ENCODE measurements at regions not wholly inside any gene's neighbourhood (a gene's known extent, or its start where the extent isn't known, plus 50 kb on each side); places are given as distances from the start of the nearest gene placed in this dataset.

DNA sequence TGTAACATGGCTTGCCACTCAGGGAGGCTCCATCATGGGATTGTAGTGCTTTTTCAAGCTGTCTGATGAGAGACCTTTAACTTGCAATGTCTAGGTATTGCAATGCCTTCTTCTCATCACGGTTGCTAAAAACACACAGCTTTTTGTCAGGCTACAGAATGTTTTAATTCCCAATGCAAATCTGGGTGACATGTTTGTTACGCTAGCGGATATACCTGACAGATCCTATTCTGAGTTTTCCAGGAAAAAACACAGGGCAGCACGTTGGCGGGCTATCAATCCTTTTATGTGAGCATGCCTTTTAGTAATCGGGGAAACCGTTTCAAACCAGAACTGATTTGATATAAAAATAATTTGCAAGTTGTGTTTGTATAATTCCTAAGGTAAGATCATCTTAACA lies 577.2 kb upstream of the MAP3K7 start:
- no peak for TF ChIP-seq GATA3 (IDR thresholded peaks at IDR 0.05; ENCODE audit: low read depth, low read length)
- no peak for TF ChIP-seq GATA2 (IDR thresholded peaks at IDR 0.05; ENCODE audit: low read depth, low read length)

- TF ChIP-seq GATA3 (IDR thresholded peaks at IDR 0.05; ENCODE audit: low read depth, low read length) (no peak), GATA2 (IDR thresholded peaks at IDR 0.05; ENCODE audit: low read depth, low read length) (no peak)
These were observed 574.4 kb upstream of the MAP3K7 start for GRCh38 chr6:91161246-91161645.

DNA sequence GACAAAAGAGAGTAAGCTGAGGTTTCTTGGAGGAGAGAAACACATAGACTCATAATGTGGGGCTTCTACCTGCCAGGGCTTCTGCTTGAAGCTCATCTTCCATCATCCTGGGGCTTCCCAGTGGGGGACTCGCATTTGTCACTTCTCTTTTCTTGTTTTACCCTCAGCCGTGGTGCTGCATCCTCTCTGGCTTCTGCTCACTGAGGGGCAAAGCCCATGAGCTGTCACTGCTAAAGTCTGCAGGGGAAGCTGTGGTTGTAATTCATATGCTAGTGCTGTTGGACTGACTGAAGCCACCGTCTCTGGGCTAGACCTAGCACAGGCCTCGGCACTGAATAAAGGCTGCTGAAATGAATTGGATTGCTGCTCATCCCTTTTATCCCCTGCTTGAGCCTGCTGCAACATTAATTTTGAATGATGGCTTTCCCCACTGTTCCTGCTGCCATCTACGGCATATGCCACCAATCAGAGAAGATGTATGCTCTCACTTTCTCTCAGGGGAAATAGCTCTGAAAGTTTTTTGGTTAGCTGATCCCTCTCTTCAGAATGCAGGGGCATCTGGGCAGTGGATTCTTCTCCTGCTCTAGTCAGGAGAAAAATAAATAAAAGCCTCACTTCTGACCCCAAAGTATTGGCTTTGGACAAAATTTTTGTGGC lies 568.4 kb upstream of the MAP3K7 start:
- no peak for TF ChIP-seq GATA3 (IDR thresholded peaks at IDR 0.05; ENCODE audit: low read depth, low read length)
- no peak for TF ChIP-seq GATA2 (IDR thresholded peaks at IDR 0.05; ENCODE audit: low read depth, low read length)

- TF ChIP-seq GATA3 (IDR thresholded peaks at IDR 0.05; ENCODE audit: low read depth, low read length) (no peak), GATA2 (IDR thresholded peaks at IDR 0.05; ENCODE audit: low read depth, low read length) (no peak)
These were observed 566.0 kb upstream of the MAP3K7 start for GRCh38 chr6:91152824-91153223.

- TF ChIP-seq GATA3 (IDR thresholded peaks at IDR 0.05; ENCODE audit: low read depth, low read length): no peak
- no peak for TF ChIP-seq GATA2 (IDR thresholded peaks at IDR 0.05; ENCODE audit: low read depth, low read length)
These were observed 563.3 kb upstream of the MAP3K7 start for GRCh38 chr6:91149956-91150705.

DNA sequence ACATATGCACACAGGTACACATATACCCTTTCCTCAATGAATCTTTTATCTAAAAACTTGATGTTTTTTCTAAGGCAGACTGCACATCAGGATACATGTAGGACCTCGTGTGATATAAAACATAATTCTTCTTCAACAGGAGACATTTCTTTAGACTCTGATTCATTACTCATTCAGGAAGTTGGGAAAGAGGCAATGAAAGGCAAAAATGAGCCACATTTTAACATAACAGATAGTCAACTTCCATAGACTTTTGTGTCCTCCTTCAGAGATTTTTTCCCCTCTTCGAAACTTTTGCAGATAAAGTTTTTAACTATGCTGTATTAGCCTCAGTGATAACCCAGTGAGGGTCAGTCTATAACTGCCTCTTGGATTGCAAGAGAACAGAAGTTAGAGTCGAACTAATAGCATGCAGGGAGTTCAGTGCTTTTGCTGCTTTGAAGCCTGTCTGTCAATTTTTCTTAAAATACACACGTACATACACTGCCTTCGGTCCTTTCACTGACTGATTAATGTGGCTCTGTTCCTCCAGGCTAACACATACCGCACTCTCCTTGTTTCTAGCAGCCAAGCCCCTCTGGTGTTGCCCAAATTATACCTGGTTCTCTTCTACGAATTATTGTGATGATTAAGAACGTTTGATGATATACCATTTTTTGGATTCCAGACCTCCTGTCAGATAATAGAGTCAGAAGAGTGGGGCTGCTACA lies 562.5 kb upstream of the MAP3K7 start:
- TF ChIP-seq GATA2 (IDR thresholded peaks at IDR 0.05; ENCODE audit: low read depth, low read length) (no peak), GATA3 (IDR thresholded peaks at IDR 0.05; ENCODE audit: low read depth, low read length) (no peak)

GRCh38 chr6:91144126-91144525 lies 557.3 kb upstream of the MAP3K7 start:
- TF ChIP-seq GATA3 (IDR thresholded peaks at IDR 0.05; ENCODE audit: low read depth, low read length) (no peak), GATA2 (IDR thresholded peaks at IDR 0.05; ENCODE audit: low read depth, low read length) (no peak)

DNA sequence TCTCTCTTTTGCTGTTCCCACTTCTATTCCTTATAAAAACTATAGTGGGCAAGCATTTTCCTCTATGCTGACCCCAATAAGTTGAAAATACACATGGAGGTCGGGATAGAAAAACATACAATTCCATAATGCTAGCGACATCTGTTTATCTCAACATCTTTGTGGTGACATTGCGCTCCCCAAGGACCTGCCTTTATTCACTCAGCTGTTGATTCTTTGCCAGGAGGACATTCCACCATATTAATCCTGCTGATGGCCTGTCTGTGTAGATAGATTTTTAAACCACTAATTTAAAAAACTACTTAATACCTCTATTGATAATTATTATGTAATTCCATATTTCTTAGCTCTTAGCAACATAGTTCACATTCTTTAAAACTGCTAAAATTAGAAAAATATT lies 555.3 kb upstream of the MAP3K7 start:
- TF ChIP-seq GATA3 (IDR thresholded peaks at IDR 0.05; ENCODE audit: low read depth, low read length) (no peak), GATA2 (IDR thresholded peaks at IDR 0.05; ENCODE audit: low read depth, low read length) (no peak)

DNA sequence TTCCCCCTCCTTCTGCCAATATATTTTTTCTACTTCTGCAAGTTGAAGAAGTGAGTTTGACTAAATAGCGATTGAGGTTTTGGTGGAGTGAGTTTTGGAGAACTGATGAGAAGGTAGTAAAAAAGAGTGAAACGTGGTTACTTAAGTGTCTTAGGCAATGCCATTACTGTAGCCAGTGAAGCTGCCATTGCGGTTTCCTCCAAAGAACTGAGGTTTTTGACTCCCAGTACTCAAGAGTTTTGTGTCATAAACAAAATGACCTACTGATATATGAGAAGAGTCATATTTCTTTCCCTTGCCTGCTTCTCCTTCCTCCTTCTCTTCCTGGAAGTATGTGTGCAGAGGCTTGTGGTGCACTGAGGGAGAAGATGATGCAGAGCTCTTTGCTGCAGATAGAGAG lies 554.5 kb upstream of the MAP3K7 start:
- TF ChIP-seq GATA3 (IDR thresholded peaks at IDR 0.05; ENCODE audit: low read depth, low read length) (no peak), GATA2 (IDR thresholded peaks at IDR 0.05; ENCODE audit: low read depth, low read length) (no peak)

DNA sequence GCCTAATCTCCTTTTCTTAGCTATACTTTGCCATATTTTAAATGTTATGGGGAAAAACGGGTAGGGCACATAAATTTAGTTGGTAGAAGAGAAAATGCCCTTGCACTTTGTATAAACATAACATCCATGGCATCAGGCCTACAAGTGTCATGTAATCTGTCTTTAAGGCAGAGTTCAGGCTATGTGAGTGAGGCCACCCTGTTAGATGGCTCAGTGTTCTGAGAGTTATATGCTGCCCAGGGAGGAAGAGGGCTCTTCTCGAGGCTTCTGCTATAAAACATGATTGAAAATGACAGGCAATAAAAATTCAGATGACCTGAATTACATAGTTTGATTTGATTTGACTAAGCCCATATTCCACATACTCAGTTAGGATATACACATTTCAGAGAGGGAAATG lies 553.6 kb upstream of the MAP3K7 start:
- no peak for TF ChIP-seq GATA2 (IDR thresholded peaks at IDR 0.05; ENCODE audit: low read depth, low read length)

DNA sequence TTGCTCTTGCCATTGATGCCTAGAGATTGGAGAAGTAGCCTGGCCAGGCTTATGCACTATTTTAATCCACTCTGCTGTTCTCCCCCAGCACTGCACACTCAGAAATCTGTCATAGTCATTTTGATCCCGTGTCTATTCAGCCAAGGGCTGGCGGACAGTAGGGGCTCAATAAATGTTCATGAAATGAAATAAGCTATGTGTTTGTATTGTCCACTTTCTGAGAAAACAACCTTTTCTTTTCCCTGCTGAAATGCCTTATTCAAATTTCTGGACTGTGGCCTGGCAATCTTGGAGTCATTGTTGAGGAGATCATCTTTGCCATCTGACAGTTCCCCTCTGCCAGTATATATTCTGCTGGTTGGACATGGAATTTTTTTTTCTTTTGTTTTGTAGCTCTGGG lies 550.4 kb upstream of the MAP3K7 start:
- TF ChIP-seq GATA3 (IDR thresholded peaks at IDR 0.05; ENCODE audit: low read depth, low read length): no peak
- no peak for TF ChIP-seq GATA2 (IDR thresholded peaks at IDR 0.05; ENCODE audit: low read depth, low read length)

DNA sequence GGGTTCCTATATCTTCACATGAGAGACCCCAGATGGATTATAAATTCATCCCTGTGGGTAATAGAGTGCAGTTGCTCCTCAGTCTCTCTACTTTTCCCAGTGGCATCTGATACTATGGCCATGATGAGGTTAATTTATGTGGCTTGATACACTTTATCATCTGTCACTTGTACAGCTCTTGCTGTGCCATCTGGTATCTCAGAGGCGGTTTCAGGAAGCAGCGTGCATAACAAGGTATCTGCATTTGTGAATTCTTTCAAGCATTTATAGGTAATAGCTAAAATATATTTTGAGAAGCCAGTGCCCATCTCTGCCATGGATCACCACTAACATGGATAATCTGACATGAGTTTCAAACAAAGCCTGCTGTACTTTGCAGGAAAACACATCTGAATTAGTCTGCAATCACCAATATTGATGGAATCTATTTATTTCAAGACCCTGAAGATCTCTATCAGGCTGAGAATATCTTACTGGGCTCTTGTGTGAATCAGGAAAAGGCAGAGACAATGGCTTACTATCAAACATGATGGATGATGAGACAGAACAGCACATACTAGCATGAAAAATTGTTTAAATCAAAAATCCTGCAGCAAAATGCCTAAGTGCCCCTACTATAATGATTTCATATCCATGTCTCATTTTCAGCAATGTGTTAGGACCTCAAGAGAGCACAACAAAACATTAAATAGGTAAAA lies 548.7 kb upstream of the MAP3K7 start:
- TF ChIP-seq GATA3 (IDR thresholded peaks at IDR 0.05; ENCODE audit: low read depth, low read length): no peak
- no peak for TF ChIP-seq GATA2 (IDR thresholded peaks at IDR 0.05; ENCODE audit: low read depth, low read length)

DNA sequence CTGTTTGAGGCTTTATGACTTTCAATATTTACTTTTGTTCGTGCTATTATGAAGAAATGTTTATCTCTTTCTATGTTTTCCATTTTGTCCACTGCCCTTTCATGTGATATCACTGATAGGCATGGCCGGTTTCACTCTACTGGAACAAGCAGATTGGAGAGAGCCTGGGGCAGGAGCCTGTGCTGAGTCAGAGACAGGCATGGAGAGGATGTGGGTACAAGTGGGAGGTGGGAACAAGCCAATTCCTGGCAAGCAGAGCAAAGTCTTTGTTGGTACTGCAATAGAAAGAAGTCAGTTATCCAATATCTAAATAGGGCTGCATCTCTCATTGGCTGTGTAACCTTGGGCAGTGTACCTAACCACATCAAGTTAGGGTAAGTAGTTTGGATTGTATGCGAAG lies 545.6 kb upstream of the MAP3K7 start:
- no peak for TF ChIP-seq GATA3 (IDR thresholded peaks at IDR 0.05; ENCODE audit: low read depth, low read length)
- no peak for TF ChIP-seq GATA2 (IDR thresholded peaks at IDR 0.05; ENCODE audit: low read depth, low read length)

GRCh38 chr6:91130126-91130525 lies 543.3 kb upstream of the MAP3K7 start:
- TF ChIP-seq GATA3 (IDR thresholded peaks at IDR 0.05; ENCODE audit: low read depth, low read length) (no peak), GATA2 (IDR thresholded peaks at IDR 0.05; ENCODE audit: low read depth, low read length) (no peak)
